ENCODE measurements at regions not wholly inside any gene's neighbourhood (a gene's known extent, or its start where the extent isn't known, plus 50 kb on each side); places are given as distances from the start of the nearest gene placed in this dataset.

DNA sequence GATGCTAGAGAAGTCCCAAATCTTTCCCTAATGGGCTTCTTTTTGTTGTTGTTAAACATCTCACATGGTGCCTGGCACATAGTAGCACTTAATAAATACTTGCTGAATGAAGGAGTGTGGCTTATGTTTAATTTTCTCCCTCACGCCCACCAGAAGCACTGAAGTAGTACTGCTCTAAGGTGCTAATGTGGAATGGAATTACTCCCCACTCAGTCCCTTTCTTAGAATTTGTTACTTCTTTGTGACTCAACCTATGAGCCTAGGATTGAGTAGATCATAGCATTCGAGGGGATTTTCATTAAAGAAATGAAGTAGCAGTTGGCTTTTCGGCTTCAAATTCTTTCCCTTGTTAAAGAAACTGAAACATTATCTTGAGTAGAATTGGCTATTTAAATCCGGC, 192.8 kb downstream of the CLIC5 start:
- TF ChIP-seq CTCF (IDR thresholded peaks at IDR 0.05) (no peak), POLR2A (IDR thresholded peaks at IDR 0.05) (no peak)
